Aorta (tissue), 5 donors: ENCODE measurements at regions not wholly inside any gene's neighbourhood (a gene's known extent, or its start where the extent isn't known, plus 50 kb on each side); places are given as distances from the start of the nearest gene placed in this dataset.

ENCODE experiments used
- ATAC-seq: fragments of 200-7000 bp; cut with Tn5 transposase; one replicate; pipeline ENCODE4 v1.9.1; 2022; ENCODE audit warnings: moderate library complexity; ENCODE audit not compliant: low FRiP score
- DNase-seq, 2 donors: peaks; one replicate each; pipeline ENCODE4 v3.0.0-alpha.2; 2020
- H3K27ac ChIP-seq, 2 donors: one replicate each; pipeline ENCODE4 v1.5.1; 2013; ENCODE audit warnings: low read length in 2 of 2, mild to moderate bottlenecking in 2 of 2, moderate library complexity in 2 of 2, control low read depth in 1 of 2, inconsistent platforms in 1 of 2, low read depth in 1 of 2
- H3K27me3 ChIP-seq, 2 donors: one replicate each; pipeline ENCODE4 v1.6.1; 2013; ENCODE audit warnings: control low read depth in 1 of 2, low read length in 1 of 2, mild to moderate bottlenecking in 1 of 2, moderate library complexity in 1 of 2; ENCODE audit not compliant: insufficient read depth in 2 of 2, control insufficient read depth in 1 of 2
- H3K36me3 ChIP-seq, 2 donors: one replicate each; pipeline ENCODE4 v1.6.1; 2013; ENCODE audit warnings: control low read depth in 1 of 2, low read length in 1 of 2, mild to moderate bottlenecking in 1 of 2; ENCODE audit not compliant: insufficient read depth in 2 of 2, control insufficient read depth in 1 of 2
- H3K4me1 ChIP-seq, 2 donors: one replicate each; pipeline ENCODE4 v1.6.1; 2013; ENCODE audit warnings: low read length in 2 of 2, control low read depth in 1 of 2, mild to moderate bottlenecking in 1 of 2, moderate library complexity in 1 of 2; ENCODE audit not compliant: insufficient read depth in 2 of 2, control insufficient read depth in 1 of 2
- H3K4me3 ChIP-seq, 2 donors: one replicate each; pipeline ENCODE4 v1.5.1; 2013; ENCODE audit warnings: low read length in 2 of 2, control low read depth in 1 of 2, mild to moderate bottlenecking in 1 of 2
- H3K9me3 ChIP-seq: one replicate; pipeline ENCODE4 v1.6.1; 2013; ENCODE audit warnings: mild to moderate bottlenecking, low read length; ENCODE audit not compliant: control insufficient read depth
- WGBS, 2 donors: extraction: QIAGEN DNeasy Blood & Tissue Kit; methylation state at CpG; one replicate each; pipeline ENCODE4 v1.1.7; 2013; 5-methylcytosine and 5-hydroxymethylcytosine counted together
- intact Hi-C, 2 donors: fragments of 100-400 bp; cut with DNase I; formaldehyde crosslinking; loops; one replicate each; pipeline versions ENCODE4 v1.14.2 to v1.15.0; 2022
- donor health status: healthy with polysubstance abuse.
- donor health status: Bipolar disorder and iron deficiency.
- donor health status: DM: no; HTN: no; CAD: no.
- donor health status: DM: no; HTN: no; CAD: no.
- donor health status: DM: yes; HTN: yes; CAD: no.

DNA sequence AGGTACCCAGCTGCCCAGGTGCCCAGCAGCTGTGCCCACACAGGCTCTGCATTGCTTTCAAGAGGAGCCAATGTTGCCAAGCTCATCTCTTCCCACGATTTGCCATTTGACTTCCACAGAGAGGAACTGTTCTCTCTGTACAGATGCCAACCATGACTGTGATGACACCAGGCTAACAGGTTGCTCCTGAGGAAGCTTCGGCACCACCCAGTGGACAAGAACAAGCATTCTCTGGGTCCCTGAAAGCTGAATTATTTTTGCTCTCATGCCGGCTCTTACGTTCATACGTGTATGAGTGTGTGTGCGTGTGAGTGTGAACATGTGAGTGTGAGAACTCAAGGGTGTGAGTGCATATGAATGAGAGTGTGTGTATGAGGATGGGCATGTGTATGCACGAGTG is 535.2 kb downstream of the LIG4 start:
- Histone ChIP-seq H3K27me3 (no peaks in the 10 kb centered on the region), H3K4me1 (no peaks in the 10 kb centered on the region), H3K36me3 (no peaks in the 10 kb centered on the region), H3K27ac (no peak overlapping the region), H3K9me3 (no peaks in the 10 kb centered on the region), H3K4me3 (no peak overlapping the region)
- WGBS, 2 donors = 79 to 84% methylated on average over 7 of the region's 7 CpGs
- intact Hi-C loops = no loop called here
- no peak for ATAC-seq
- DNase-seq = no peak

DNA sequence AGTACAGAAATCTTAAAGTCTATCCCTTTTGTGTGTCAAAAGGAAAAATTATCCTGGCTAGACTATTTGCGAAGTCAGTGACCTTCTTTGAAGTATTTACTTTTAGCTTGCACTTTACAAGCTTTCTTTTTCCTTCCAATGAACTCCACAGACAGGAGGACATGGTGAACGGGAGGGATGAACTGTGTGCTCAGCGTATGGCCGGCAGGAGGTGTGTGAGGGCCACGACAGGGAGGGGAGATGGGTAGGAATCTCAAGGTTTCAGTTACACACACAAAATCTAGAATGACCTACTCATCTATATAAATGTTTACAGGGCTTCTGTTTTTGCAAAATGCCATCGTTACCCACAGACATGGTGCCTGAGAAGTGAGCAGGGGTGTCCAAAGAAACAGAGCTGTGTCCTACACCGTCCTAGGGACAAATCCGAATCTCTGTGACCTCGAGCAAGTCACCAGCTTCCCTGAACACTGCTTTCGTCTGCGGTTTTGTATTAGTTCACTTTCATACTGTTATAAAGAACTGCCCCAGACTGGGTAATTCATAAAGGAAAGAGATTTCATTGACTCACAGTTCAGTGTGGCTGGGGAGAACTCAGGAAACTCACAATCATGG is 537.2 kb downstream of the LIG4 start:
- Histone ChIP-seq H3K36me3 (no peaks in the 10 kb centered on the region), H3K27ac (no peak overlapping the region), H3K9me3 (no peaks in the 10 kb centered on the region), H3K27me3 (no peaks in the 10 kb centered on the region), H3K4me1 (no peaks in the 10 kb centered on the region), H3K4me3 (no peak overlapping the region)
- DNase-seq (no peak), ATAC-seq (no peak)
- WGBS, 2 donors = 69 to 70% methylated on average over 11 of the region's 11 CpGs
- intact Hi-C loops = no loop called here

GRCh38 chr13:107675847-107676550 is 539.3 kb downstream of the LIG4 start:
- Histone ChIP-seq H3K27me3 (no peaks in the 10 kb centered on the region), H3K9me3 (no peaks in the 10 kb centered on the region), H3K4me1 (no peaks in the 10 kb centered on the region), H3K4me3 (no peak overlapping the region), H3K36me3 (no peaks in the 10 kb centered on the region), H3K27ac (no peak overlapping the region)
- no peak for ATAC-seq
- 84 to 86% methylated on average over 2 of the region's 2 CpGs for WGBS, 2 donors
- intact Hi-C loops = no loop called here
- no peak for DNase-seq

DNA sequence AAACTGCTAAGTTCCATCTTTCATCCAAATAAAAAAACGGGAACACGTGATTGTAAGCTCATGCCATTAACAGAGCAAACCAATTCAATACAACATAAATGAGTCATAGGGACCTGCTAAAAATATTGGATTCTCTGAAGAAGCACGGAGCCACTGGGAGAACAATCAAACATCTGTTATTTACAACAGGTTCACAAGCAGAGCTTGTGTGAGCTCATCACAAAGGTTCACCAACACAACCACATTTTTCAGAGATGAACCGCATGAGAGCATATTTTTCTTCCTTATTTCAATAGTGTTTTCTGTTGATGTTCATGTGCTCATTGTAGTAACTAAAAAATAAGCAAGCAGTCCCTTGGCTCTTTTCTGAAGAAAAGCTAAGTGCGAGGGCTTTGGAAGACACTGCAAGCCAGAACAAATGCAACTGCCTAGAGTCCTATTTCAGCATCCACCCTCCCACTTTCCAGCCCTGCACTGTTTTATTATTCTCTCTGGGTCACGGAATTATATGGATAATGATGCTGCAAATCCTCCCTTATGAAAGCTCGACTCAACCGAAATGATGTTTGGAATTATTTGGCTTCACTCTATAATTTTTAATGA is 545.8 kb downstream of the LIG4 start:
- DNase-seq (no peak), ATAC-seq (no peak)
- Histone ChIP-seq H3K27me3 (no peaks in the 10 kb centered on the region), H3K9me3 (no peaks in the 10 kb centered on the region), H3K36me3 (no peaks in the 10 kb centered on the region), H3K4me3 (no peak overlapping the region), H3K4me1 (no peaks in the 10 kb centered on the region), H3K27ac (no peak overlapping the region)
- intact Hi-C loops = no loop called here
- WGBS, 2 donors = 74 to 76% methylated on average over 8 of the region's 8 CpGs

DNA sequence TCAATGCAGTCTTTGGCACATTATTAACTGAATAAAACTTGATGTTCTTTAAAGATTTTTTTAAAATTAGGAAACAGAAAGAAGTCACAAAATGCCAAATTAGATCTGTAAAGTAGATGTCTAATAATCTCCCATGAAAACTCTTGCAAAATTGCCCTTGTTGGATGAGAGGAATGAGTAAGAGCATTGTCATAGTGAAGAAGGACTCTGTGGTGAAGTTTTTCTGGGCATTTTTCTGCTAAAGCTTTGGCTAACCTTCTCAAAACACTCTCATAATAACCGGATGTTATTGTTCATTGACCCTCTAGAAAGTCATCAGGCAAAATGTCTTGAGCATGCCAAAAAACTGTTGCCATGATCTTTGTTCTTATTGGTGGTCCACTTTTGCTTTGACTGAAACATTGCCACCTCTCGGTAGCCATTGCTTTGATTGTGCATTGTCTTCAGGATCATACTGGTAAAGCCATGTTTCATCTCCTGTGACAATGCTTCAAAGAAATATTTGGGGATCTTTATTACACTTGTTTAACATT is 549.3 kb downstream of the LIG4 start:
- 78 to 86% methylated on average over 2 of the region's 2 CpGs for WGBS, 2 donors
- H3K27me3 ChIP-seq = no peaks in the 10 kb centered on the region
- DNase-seq (no peak), ATAC-seq (no peak)
- H3K9me3 ChIP-seq = peaks cover 2% of the 10 kb centered on the region
- H3K36me3 ChIP-seq = no peaks in the 10 kb centered on the region
- intact Hi-C loops = no loop called here
- no peaks in the 10 kb centered on the region for H3K4me1 ChIP-seq
- no peak overlapping the region for H3K4me3 ChIP-seq
- no peak overlapping the region for H3K27ac ChIP-seq

GRCh38 chr13:107650081-107650701 is 565.1 kb downstream of the LIG4 start:
- WGBS, 2 donors = 16% methylated on average over 15 of the region's 15 CpGs
- Histone ChIP-seq H3K9me3 (no peaks in the 10 kb centered on the region), H3K4me3 (no peak overlapping the region), H3K27me3 (peaks cover 0 to 3% of the 10 kb centered on the region in 2 donors), H3K36me3 (no peaks in the 10 kb centered on the region), H3K27ac (no peak overlapping the region), H3K4me1 (no peaks in the 10 kb centered on the region)
- ATAC-seq (peak; percentile 81), DNase-seq (peak; percentile 52 to 83)
- intact Hi-C loops = loop anchor here (1.0 to 5.0 kb wide), 3 partner anchors 277 to 443 kb away; no protein-coding TSS in a partner anchor

DNA sequence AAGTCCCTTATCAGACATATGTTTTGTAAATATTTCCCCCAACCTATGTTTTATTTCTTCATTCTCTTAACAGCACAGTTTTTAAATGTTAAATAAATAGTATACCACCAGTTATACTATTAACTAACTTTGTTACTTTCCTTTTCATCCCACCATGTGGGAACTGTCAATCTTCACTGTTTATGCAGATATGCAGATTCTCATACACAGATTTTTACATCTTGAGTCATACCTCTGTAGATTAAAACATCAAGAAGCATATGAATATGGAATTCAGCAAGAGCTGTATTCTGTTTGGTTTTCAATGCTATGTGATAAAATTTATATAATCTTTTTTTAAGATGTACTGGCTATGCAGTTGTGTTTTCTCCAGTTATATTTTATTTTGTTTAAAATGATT is 566.3 kb downstream of the LIG4 start:
- no peaks in the 10 kb centered on the region for H3K4me1 ChIP-seq
- no peaks in the 10 kb centered on the region for H3K9me3 ChIP-seq
- DNase-seq (no peak), ATAC-seq (no peak)
- no peak overlapping the region for H3K4me3 ChIP-seq
- intact Hi-C loops = no loop called here
- H3K27ac ChIP-seq = no peak overlapping the region
- no peaks in the 10 kb centered on the region for H3K36me3 ChIP-seq
- peaks cover 0 to 3% of the 10 kb centered on the region in 2 donors for H3K27me3 ChIP-seq

- Histone ChIP-seq H3K4me1 (no peaks in the 10 kb centered on the region), H3K4me3 (no peak overlapping the region), H3K9me3 (no peaks in the 10 kb centered on the region), H3K36me3 (no peaks in the 10 kb centered on the region), H3K27ac (no peak overlapping the region), H3K27me3 (no peaks in the 10 kb centered on the region)
- ATAC-seq (no peak), DNase-seq (no peak)
- intact Hi-C loops = no loop called here
- 77% methylated on average over 4 of the region's 4 CpGs for WGBS, 2 donors
Measured at GRCh38 chr13:107644136-107644535, 571.2 kb downstream of the LIG4 start.
